ENCODE measurements at regions not wholly inside any gene's neighbourhood (a gene's known extent, or its start where the extent isn't known, plus 50 kb on each side); places are given as distances from the start of the nearest gene placed in this dataset.

DNA sequence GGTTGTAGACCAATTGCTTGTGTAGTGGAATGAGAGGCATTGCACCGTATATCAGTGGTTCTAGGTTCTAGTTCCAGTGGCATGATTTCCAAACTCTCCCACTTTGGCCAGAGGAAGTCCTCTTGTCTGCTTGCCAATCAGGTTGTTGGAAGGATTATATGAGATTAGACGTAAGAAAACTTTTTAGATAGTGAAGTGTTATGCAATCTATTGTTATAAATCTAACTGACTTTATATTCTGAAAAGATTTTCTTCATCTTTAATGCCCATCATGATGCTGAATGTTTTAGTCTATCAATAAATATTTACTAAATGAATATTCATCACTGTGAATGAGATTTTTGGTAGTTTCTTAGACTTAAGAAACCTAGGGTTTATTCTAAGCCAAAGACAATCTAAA is 152.6 kb downstream of the TFPI2 start:
- Histone ChIP-seq H3K9me3 (ENCODE audit: control insufficient read depth, insufficient read depth, low read depth, low read length) (no peaks in the 10 kb centered on the region), H3K4me1 (ENCODE audit: control insufficient read depth, insufficient read depth, low read length) (peaks cover 5% of the 10 kb centered on the region), H3K27ac (ENCODE audit: extremely low read depth, low read depth, low read length) (no peak overlapping the region), H3K4me3 (ENCODE audit: low read depth, low read length) (no peak overlapping the region), H3K36me3 (ENCODE audit: control insufficient read depth in 2 of 2, insufficient read depth in 1 of 2, low read length in 2 of 2) (no peaks in the 10 kb centered on the region)
- ChIA-PET CTCF (interaction anchor here (0.6 to 0.8 kb wide), 2 partner anchors 20 to 563 kb away, joined by 4 to 5 read pairs; no protein-coding TSS in a partner anchor), POLR2A (no interaction called here)
- TF ChIP-seq ZNF37A (tag by site-specific recombination; IDR thresholded peaks at IDR 0.05) (no peak), ZIC2 (tag by site-specific recombination; IDR thresholded peaks at IDR 0.05) (no peak), HOXA7 (CRISPR knock-in tag; IDR thresholded peaks at IDR 0.05; ENCODE audit: borderline replicate concordance) (no peak), SP2 (tag by site-specific recombination; IDR thresholded peaks at IDR 0.05) (no peak), ZNF211 (tag by site-specific recombination; IDR thresholded peaks at IDR 0.05; ENCODE audit: low read depth) (no peak)
- TF ChIP-seq, protein P1, sequence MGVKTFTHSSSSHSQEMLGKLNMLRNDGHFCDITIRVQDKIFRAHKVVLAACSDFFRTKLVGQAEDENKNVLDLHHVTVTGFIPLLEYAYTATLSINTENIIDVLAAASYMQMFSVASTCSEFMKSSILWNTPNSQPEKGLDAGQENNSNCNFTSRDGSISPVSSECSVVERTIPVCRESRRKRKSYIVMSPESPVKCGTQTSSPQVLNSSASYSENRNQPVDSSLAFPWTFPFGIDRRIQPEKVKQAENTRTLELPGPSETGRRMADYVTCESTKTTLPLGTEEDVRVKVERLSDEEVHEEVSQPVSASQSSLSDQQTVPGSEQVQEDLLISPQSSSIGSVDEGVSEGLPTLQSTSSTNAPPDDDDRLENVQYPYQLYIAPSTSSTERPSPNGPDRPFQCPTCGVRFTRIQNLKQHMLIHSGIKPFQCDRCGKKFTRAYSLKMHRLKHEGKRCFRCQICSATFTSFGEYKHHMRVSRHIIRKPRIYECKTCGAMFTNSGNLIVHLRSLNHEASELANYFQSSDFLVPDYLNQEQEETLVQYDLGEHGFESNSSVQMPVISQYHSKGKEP (tag by site-specific recombination; IDR thresholded peaks at IDR 0.05): no peak

DNA sequence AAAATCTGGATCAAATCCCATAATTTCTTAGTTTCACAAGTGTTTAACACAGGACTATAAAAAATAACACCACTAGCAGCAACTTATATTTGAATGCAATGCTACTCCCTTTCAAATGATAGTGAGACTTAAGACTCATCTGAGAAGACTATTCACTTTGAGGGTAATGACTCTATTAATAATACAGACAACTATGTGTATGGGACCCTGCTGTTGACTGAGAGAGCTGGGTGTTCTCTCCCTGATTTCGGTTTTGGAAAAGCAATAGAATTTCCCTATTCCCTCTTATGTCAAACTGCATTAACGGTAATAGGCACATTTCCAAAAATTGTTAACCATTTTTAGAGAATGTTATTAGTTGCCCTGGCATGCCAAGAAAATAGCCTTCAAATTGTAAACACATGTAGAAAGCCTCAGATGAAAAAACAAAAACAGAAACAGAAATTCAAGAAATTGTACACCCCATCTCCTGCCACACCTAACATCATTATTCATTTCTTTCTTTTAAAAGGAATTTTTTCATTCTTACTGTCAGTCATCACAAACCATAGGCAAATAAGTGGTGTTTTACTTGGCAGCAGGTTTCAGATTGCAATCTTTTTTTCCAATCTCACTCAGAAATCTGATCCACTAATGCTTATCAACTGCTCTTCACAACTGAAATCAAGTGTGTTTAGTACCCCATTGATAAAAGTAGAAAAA is 153.7 kb downstream of the TFPI2 start:
- H3K4me3 ChIP-seq (ENCODE audit: low read depth, low read length): no peak overlapping the region
- ChIA-PET POLR2A (no interaction called here), CTCF (interaction anchor here (0.7 kb wide), 1 partner anchor 17 kb away, joined by 4 read pairs; no protein-coding TSS in a partner anchor)
- H3K4me1 ChIP-seq (ENCODE audit: control insufficient read depth, insufficient read depth, low read length): peaks cover 5% of the 10 kb centered on the region
- H3K36me3 ChIP-seq (ENCODE audit: control insufficient read depth in 2 of 2, insufficient read depth in 1 of 2, low read length in 2 of 2): no peaks in the 10 kb centered on the region
- H3K27ac ChIP-seq (ENCODE audit: extremely low read depth, low read depth, low read length): no peak overlapping the region
- H3K9me3 ChIP-seq (ENCODE audit: control insufficient read depth, insufficient read depth, low read depth, low read length): no peaks in the 10 kb centered on the region
- TF ChIP-seq ZBTB1 (tag by site-specific recombination; IDR thresholded peaks at IDR 0.05) (no peak), ZNF670 (tag by site-specific recombination; IDR thresholded peaks at IDR 0.05; ENCODE audit: low read depth) (no peak), FEZF1 (tag by site-specific recombination; IDR thresholded peaks at IDR 0.05) (no peak)
- TF ChIP-seq, protein P2, sequence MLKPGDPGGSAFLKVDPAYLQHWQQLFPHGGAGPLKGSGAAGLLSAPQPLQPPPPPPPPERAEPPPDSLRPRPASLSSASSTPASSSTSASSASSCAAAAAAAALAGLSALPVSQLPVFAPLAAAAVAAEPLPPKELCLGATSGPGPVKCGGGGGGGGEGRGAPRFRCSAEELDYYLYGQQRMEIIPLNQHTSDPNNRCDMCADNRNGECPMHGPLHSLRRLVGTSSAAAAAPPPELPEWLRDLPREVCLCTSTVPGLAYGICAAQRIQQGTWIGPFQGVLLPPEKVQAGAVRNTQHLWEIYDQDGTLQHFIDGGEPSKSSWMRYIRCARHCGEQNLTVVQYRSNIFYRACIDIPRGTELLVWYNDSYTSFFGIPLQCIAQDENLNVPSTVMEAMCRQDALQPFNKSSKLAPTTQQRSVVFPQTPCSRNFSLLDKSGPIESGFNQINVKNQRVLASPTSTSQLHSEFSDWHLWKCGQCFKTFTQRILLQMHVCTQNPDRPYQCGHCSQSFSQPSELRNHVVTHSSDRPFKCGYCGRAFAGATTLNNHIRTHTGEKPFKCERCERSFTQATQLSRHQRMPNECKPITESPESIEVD (tag by site-specific recombination; IDR thresholded peaks at IDR 0.05): peak; percentile 61; the same call in 1 of the 2 replicates

DNA sequence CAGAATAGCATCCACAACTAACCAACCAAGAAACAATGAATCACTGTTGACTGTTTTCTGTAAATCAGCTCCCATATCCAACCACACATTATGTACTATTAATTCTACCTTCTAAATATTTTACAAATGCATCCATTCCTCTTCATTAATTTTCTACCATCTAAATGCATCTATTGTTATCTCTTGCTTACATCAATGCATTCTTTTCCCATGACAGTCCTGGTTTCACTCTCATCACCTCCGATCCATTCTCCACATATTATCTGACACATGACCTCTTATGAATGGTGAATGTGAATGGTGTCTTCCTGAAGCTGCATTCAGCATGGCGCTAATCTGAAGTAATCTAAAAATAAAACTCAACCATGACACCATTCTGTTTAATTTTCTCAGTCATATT is 153.8 kb upstream of the CALCR start:
- H3K27ac ChIP-seq (ENCODE audit: extremely low read depth, low read depth, low read length): no peak overlapping the region
- H3K36me3 ChIP-seq (ENCODE audit: control insufficient read depth in 2 of 2, insufficient read depth in 1 of 2, low read length in 2 of 2): no peaks in the 10 kb centered on the region
- no peak for TF ChIP-seq ZNF561 (tag by site-specific recombination; IDR thresholded peaks at IDR 0.05; ENCODE audit: borderline replicate concordance)
- no peak for TF ChIP-seq ZNF354C (tag by site-specific recombination; IDR thresholded peaks at IDR 0.05; ENCODE audit: borderline replicate concordance, low read depth)
- TF ChIP-seq ZNF658 (tag by site-specific recombination; IDR thresholded peaks at IDR 0.05): no peak
- TF ChIP-seq, protein P3, sequence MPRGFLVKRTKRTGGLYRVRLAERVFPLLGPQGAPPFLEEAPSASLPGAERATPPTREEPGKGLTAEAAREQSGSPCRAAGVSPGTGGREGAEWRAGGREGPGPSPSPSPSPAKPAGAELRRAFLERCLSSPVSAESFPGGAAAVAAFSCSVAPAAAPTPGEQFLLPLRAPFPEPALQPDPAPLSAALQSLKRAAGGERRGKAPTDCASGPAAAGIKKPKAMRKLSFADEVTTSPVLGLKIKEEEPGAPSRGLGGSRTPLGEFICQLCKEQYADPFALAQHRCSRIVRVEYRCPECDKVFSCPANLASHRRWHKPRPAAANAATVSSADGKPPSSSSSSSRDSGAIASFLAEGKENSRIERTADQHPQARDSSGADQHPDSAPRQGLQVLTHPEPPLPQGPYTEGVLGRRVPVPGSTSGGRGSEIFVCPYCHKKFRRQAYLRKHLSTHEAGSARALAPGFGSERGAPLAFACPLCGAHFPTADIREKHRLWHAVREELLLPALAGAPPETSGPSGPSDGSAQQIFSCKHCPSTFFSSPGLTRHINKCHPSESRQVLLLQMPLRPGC (tag by site-specific recombination; IDR thresholded peaks at IDR 0.05): no peak
- TF ChIP-seq WT1 (tag by site-specific recombination; IDR thresholded peaks at IDR 0.05): no peak
- no peak for TF ChIP-seq TCF7L2 (IDR thresholded peaks at IDR 0.05; ENCODE audit: borderline replicate concordance, low read depth, low read length)
- TF ChIP-seq, protein P4, sequence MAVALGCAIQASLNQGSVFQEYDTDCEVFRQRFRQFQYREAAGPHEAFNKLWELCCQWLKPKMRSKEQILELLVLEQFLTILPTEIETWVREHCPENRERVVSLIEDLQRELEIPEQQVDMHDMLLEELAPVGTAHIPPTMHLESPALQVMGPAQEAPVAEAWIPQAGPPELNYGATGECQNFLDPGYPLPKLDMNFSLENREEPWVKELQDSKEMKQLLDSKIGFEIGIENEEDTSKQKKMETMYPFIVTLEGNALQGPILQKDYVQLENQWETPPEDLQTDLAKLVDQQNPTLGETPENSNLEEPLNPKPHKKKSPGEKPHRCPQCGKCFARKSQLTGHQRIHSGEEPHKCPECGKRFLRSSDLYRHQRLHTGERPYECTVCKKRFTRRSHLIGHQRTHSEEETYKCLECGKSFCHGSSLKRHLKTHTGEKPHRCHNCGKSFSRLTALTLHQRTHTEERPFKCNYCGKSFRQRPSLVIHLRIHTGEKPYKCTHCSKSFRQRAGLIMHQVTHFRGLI (tag by site-specific recombination; IDR thresholded peaks at IDR 0.05): no peak
- TF ChIP-seq ZNF473 (tag by site-specific recombination; IDR thresholded peaks at IDR 0.05): no peak
- TF ChIP-seq ZNF544 (tag by site-specific recombination; IDR thresholded peaks at IDR 0.05): no peak
- no peak overlapping the region for H3K4me3 ChIP-seq (ENCODE audit: low read depth, low read length)
- H3K4me1 ChIP-seq (ENCODE audit: control insufficient read depth, insufficient read depth, low read length): no peaks in the 10 kb centered on the region
- CTCF ChIA-PET: interaction anchor here (0.6 kb wide), 1 partner anchor 175 kb away, joined by 5 read pairs; no protein-coding TSS in a partner anchor
- H3K9me3 ChIP-seq (ENCODE audit: control insufficient read depth, insufficient read depth, low read depth, low read length): no peaks in the 10 kb centered on the region
- POLR2A ChIA-PET: no interaction called here
